Esophagus squamous epithelium (tissue), 4 donors: ENCODE measurements at regions not wholly inside any gene's neighbourhood (a gene's known extent, or its start where the extent isn't known, plus 50 kb on each side); places are given as distances from the start of the nearest gene placed in this dataset.

Experiments
- POLR2A ChIP-seq, 4 donors: fragments of 450-650 bp; IDR thresholded peaks; one replicate each; pipeline ENCODE4 v1.6.1; 2017; ENCODE audit warnings: antibody characterized with exemption in 4 of 4, mild to moderate bottlenecking in 4 of 4, moderate library complexity in 3 of 4
- TF ChIP-seq, protein P1 (sequence below), 6 experiments: fragments of 450-650 bp in 4 of 6; fragments of 200-600 bp in 2 of 6; sonication (generic) in 2 of 6; IDR thresholded peaks; one replicate each; pipeline ENCODE4 v1.5.1; 2016 to 2019; ENCODE audit warnings: antibody characterized with exemption in 6 of 6, mild to moderate bottlenecking in 4 of 6, moderate library complexity in 4 of 6

DNA sequence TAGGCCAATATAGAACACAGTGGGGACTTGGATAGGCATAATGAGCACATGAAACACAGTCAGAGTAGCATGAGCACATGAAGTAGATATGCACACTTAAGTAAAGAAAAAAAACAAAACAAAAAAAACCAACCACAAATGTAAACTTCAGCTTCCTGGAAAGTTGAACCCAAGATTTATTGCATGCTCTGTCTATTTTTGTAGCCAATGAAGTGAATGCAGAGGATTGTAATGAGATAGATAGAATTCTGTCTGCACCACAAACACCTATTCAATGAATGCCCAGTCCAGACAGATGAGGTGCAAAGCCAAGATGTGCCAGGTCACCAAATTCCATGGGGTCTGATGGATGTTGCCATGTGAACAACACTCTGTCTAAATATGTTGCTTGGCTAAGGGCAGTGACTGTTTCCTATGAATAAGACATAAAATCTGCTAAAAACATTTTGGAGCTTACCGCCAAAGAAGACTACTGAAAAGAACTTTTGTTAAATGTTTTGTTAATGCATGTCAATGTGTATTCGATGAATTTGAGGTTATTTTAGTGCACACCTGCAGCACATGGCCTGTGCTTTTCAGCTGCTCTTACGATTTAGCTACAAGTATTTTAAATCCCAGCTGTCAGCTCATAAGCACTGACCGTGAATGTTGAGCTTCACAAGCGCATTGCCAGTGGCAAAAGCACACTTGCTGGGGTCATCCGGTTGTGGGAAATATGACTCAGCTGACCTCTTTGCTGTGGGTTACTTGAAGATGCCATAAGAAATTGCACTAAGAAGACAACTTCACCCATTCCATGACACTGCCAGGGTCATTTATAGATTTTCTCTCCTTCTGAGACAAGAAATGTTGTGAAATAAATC, 374.8 kb upstream of the GNPDA2 start:
- TF ChIP-seq, protein P1, sequence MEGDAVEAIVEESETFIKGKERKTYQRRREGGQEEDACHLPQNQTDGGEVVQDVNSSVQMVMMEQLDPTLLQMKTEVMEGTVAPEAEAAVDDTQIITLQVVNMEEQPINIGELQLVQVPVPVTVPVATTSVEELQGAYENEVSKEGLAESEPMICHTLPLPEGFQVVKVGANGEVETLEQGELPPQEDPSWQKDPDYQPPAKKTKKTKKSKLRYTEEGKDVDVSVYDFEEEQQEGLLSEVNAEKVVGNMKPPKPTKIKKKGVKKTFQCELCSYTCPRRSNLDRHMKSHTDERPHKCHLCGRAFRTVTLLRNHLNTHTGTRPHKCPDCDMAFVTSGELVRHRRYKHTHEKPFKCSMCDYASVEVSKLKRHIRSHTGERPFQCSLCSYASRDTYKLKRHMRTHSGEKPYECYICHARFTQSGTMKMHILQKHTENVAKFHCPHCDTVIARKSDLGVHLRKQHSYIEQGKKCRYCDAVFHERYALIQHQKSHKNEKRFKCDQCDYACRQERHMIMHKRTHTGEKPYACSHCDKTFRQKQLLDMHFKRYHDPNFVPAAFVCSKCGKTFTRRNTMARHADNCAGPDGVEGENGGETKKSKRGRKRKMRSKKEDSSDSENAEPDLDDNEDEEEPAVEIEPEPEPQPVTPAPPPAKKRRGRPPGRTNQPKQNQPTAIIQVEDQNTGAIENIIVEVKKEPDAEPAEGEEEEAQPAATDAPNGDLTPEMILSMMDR (IDR thresholded peaks at IDR 0.05), result no peak
- TF ChIP-seq POLR2A (IDR thresholded peaks at IDR 0.05), result no peak
